ENCODE measurements at regions not wholly inside any gene's neighbourhood (a gene's known extent, or its start where the extent isn't known, plus 50 kb on each side); places are given as distances from the start of the nearest gene placed in this dataset.

GRCh38 chr11:126127284-126127845, 64.7 kb upstream of the CDON start:
- Histone ChIP-seq H3K9me2 (ENCODE audit: insufficient read depth) (no peaks in the 10 kb centered on the region), H3K36me3 (ENCODE audit: insufficient read depth) (no peaks in the 10 kb centered on the region), H3K27ac (ENCODE audit: low read depth) (no peak overlapping the region), H4K20me1 (replicated peaks; ENCODE audit: insufficient read depth) (no peaks in the 10 kb centered on the region), H3K4me3 (no peak overlapping the region), H3K4me2 (no peak overlapping the region), H3K4me1 (ENCODE audit: insufficient read depth) (peaks cover 11% of the 10 kb centered on the region), H3K27me3 (ENCODE audit: insufficient read depth) (no peaks in the 10 kb centered on the region), H2AFZ (peak overlapping the region; percentile 75), H3F3A (replicated peaks; ENCODE audit: low read depth) (0 out of 2 replicates have a peak, but pooled peaks cover 2% of the 10 kb centered on the region), H3K79me2 (replicated peaks; ENCODE audit: insufficient read depth) (no peaks in the 10 kb centered on the region)
- H3K36me3 Mint-ChIP-seq (ENCODE audit: low read depth) = no peaks in the 10 kb centered on the region
- TF ChIP-seq JUNB (IDR thresholded peaks at IDR 0.05; ENCODE audit: unreplicated experiment) = no peak
- no peak for TF ChIP-seq EZH2 (IDR thresholded peaks at IDR 0.05; ENCODE audit: low read depth, unreplicated experiment)
- no peak for TF ChIP-seq REST (IDR thresholded peaks at IDR 0.05; ENCODE audit: unreplicated experiment)
- no peak for TF ChIP-seq STAT1 (IDR thresholded peaks at IDR 0.05; ENCODE audit: unreplicated experiment)
- no peak for TF ChIP-seq CREB1 (CRISPR knock-in tag; IDR thresholded peaks at IDR 0.05; ENCODE audit: low read depth)
- TF ChIP-seq POLR2AphosphoS5 (IDR thresholded peaks at IDR 0.05; ENCODE audit: low read depth) = no peak
- no peak for TF ChIP-seq ETS1 (IDR thresholded peaks at IDR 0.05)
- no peak for TF ChIP-seq ZNF114 (CRISPR knock-in tag; IDR thresholded peaks at IDR 0.05)
- no peak for TF ChIP-seq NANOG (IDR thresholded peaks at IDR 0.05; ENCODE audit: borderline replicate concordance)
- TF ChIP-seq EZH2phosphoT487 (IDR thresholded peaks at IDR 0.05; ENCODE audit: unreplicated experiment) = no peak
- TF ChIP-seq CTCF (conservative IDR thresholded peaks at IDR 0.05; ENCODE audit: low read depth in 2 of 2) = no peak
- TF ChIP-seq ZNF331 (CRISPR knock-in tag; IDR thresholded peaks at IDR 0.05; ENCODE audit: low read depth) = no peak
- TF ChIP-seq ZNF462 (CRISPR knock-in tag; IDR thresholded peaks at IDR 0.05) = no peak
- no peak overlapping the region for H3K4me3 Mint-ChIP-seq
- no peak overlapping the region for H3K27ac Mint-ChIP-seq
- H3K27me3 Mint-ChIP-seq (ENCODE audit: insufficient read depth, low read depth, poor library complexity) = peaks cover 11% of the 10 kb centered on the region
- H3K4me1 Mint-ChIP-seq = peaks cover 27% of the 10 kb centered on the region
- no peak for DNase-seq (ENCODE audit: low spot score)
- H3K9me3 Mint-ChIP-seq = no peaks in the 10 kb centered on the region; the same call in 2 of the 3 replicates
- ATAC-seq = no peak
